Activated CD4-positive, CD25-positive, alpha-beta regulatory T cell treated with anti-CD3 and anti-CD28 coated beads, Interleukin-2, amount 50 U/mL, for 24 hours (primary cell): ENCODE measurements at regions not wholly inside any gene's neighbourhood (a gene's known extent, or its start where the extent isn't known, plus 50 kb on each side); places are given as distances from the start of the nearest gene placed in this dataset.
A peak's percentile ranks its signal among the peaks of the same experiment; 100 is the strongest.

Experiments
- ATAC-seq, 2 donors: fragments of 150-1000 bp; cut with Tn5 transposase; one replicate each; pipeline ENCODE4 v1.10.0; 2021; ENCODE audit warnings: mild to moderate bottlenecking in 1 of 2, moderate library complexity in 1 of 2

- ATAC-seq: no peak
Measured at GRCh38 chr4:71162386-71162785, 168.9 kb downstream of the DCK start.

GRCh38 chr4:71163317-71163716 lies 169.9 kb downstream of the DCK start:
- ATAC-seq: no peak

DNA sequence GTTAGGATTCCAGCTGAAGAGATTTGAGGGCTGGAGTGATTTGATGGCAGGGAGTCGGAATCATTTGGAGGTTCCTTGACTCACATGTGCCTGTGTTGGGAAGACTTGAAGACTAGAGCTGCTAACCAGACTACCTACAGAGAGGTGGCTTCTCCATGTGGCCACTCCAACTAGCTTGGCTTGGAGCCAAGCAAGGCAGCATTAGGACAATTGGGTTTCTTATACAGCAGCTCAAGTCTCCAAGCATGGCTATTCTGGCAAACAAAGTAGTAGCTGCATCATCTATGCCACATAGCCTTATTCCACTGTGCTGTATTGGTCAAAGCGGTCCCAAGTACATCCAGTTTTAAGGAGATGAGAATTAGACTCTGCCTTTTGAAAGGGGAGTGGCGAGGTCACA lies 171.7 kb upstream of the SLC4A4 start:
- ATAC-seq: no peak

DNA sequence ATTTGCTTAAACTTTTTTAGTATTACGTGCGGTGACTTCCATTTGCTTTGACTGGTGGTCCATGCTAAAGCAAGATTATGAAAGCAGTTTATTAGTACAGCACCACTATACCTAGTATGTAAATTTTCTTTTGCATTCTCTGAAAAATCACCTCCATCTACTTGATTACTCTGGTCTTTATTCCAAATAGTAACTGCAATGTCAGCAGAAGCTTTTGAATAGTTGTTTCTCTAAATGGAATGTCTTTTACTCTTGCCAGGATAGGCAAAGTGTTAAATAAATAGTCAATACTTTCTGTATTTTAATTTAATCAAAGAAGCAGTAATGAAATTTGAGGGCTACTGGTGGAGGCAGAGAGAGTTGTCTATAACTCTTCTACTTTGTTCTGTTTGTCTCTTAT lies 167.2 kb upstream of the SLC4A4 start:
- no peak for ATAC-seq

DNA sequence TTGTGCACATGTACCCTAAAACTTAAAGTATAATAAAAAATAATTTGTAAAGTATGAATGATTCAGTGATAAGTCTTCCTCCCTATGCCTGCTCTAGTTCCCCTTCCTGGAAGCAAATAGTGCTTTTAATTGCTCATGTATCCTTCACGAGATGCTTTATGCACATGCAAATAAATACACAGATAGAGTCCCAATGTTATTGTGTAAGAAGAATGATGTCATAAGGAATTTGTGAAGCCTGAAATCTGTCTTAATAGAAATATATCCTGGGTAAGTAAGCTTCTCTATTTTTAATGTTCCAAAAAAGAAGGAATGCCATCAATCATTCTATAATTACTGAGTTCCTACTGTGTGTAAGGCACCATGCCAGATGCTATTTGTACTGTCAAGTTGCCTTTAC lies 157.5 kb upstream of the SLC4A4 start:
- ATAC-seq: no peak

DNA sequence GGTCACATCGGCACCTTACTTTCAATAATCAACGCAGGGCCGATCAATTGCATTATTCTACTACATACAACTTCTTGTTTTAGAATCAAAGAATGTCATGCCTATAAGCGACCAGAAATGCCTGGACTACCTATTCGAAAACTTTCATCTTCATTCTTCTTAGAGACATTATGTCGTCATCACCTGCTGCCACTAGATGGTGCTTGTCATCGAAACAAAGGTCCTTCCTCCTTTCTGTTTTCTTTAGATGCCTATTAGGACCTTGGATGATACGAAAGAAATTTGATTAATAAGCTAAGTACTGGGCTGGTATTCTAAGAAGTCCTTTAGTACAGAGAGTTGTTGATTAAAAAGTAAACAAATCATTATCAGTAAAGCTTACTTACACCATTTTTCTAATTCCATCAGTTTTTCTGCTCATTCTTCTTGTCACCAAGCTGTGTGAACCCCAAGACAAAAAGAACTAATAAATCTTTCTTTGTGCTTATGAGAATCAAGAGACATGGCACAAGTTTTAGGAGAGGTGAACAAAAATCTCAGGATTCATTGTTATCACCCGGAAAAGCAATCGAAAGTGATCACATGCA lies 154.5 kb upstream of the SLC4A4 start:
- ATAC-seq: peak in 1 of 2 donors; percentile 36

DNA sequence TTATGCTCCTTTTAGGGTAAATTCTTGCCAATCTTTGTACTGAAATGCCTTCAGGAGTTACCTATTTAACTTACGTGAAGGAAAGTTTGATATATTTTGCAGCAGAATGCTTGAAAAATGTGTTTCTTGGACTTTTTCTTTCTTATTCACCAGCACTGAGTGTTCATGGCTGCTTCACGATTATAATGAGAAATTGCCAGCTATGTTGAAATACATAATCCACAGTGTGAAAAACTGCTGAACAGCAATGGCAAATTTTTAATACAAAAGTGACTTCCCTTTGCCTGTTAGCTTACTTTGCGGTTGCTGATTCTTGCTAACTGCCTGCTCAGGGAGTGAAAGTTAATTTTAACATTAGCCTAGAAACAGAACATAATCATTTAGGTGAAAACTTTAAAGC lies 153.8 kb upstream of the SLC4A4 start:
- no peak for ATAC-seq

GRCh38 chr4:71186257-71186565 lies 152.6 kb upstream of the SLC4A4 start:
- ATAC-seq: no peak

GRCh38 chr4:71186566-71187403 lies 152.0 kb upstream of the SLC4A4 start:
- ATAC-seq: peak; percentile 48 to 51

GRCh38 chr4:71187404-71188155 lies 151.2 kb upstream of the SLC4A4 start:
- no peak for ATAC-seq

DNA sequence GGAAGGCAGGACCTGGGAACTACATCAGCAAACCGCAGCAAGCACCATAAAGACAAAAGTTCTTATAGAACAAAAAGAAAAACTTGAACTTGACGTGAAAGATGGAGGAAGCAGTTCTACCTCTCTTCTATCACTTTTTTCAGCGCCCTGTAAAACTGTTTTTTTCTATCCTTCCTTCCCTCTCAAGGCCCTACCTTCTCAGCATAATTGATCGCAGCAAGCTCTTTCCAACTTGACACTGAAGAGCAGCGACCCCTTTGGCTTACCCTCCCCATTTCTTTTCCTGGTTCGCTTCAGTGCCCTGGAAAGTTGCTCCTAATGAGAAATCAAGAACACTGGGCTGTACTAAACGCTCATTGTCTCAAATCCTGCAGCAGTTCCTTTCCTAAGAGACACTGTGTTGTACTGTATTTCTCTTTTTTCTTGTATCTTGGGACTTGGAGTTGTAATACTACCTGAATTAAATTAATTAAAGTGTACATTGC lies 150.6 kb upstream of the SLC4A4 start:
- ATAC-seq: no peak

DNA sequence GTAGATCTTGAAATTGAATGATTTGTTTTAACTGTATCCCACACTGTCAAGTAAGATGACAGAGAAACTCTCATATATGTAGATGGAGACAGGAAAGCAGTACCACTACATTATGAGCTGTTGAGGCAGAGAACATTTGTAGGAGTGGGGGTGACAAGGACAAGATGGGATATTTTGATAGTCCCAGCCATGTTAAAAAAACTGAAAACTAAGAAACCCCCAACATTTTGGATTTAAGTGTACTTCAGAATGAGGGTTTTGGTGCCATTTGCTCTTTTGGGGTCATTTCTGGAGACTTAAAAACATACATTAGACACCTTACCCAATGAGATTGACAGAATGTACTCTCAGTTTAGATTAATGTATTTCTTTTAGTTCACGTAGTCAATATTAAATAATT lies 149.9 kb upstream of the SLC4A4 start:
- no peak for ATAC-seq

GRCh38 chr4:71189471-71189870 lies 149.3 kb upstream of the SLC4A4 start:
- ATAC-seq: no peak

- ATAC-seq: no peak
Measured at GRCh38 chr4:71194454-71194853, 144.4 kb upstream of the SLC4A4 start.

GRCh38 chr4:71195924-71196323 lies 142.9 kb upstream of the SLC4A4 start:
- ATAC-seq: no peak

DNA sequence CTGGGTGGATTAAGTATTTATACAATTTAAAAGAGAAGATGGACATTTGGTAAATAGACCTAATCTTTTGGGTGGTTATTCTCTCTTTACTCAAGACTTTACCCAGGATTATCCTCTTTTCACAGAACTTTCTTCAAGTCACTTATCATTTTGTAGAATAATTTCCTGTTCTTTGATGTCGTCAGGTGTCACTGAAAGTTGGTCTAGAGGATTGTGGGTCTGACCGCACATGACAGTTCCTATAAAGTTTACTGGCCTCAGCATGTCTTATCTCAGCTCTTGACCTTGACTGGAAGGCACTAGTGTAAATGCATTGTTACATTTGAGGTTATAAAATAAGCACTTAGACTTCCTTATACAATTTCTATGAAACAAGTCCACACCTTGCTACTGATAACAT lies 139.9 kb upstream of the SLC4A4 start:
- no peak for ATAC-seq

DNA sequence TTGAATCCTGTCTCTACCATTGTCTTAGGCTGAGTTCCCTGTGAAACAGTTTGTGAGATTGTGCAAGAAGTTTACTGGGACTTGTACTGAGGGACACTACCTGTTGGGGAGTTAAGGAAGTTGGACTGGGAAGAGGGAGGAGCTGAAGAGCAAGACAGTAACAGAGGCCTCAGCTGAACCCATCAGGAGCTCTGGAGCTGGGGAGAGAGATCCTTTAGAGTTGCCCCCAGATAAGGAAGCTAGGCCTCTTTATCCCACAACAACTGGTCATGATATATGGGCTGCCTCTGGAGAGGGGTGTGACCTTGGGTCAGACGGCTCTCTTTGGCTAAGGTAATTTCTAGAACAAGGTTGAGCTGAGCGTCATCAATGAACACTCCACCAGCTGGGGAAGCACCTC lies 137.8 kb upstream of the SLC4A4 start:
- ATAC-seq: no peak

DNA sequence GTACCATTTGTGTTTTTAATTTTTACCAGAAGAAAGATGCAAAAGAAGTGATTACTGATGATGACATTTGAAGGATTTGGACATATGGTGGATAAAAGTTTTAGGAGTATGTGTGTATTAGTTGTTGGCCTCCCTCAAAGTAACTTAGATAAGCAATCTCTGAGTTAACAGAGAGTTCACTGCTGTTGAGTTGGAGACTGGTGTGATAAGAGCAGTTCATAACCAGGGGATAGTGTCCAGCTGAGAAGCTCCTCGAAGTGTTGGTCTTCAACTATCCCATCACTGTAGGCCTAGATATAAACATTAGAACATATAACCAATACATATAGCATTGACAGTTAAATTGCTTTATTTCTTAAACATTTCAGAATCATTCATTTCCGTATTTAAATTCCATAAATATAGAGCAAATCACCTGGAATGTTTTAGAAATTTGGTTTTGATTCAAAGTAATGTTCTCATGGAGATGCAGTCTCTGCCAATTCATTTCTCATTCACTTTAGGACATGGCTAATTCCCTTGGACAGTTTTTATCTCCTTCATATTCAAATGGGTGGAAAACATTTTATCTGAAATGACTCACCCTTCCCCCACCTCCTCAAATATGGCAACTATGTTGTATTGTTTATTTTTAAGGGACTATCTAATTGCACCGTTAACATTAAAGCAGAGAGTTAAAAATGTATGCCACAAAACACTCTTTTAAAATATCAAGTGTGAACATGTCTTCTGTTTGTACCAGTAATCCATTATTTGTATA lies 136.8 kb upstream of the SLC4A4 start:
- no peak for ATAC-seq

DNA sequence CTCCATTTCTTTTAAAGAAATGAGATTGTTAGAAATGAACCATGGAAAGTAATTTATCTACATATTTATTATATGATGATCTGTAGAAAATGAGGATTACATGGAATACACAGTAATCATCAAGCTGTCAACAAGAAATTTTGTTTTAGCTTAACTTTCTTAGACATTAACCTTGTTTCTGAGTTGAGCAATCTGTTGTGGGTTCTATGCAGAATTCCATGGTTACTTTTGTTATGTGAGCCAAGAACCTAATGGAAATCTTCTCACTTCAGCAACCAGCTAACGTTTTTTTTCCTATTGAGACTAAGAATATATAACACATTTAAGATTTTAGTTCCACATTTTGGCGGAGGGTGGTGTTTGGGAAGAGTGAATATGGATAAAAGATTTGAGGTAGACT lies 136.1 kb upstream of the SLC4A4 start:
- no peak for ATAC-seq

GRCh38 chr4:71204056-71204455 lies 134.8 kb upstream of the SLC4A4 start:
- no peak for ATAC-seq

DNA sequence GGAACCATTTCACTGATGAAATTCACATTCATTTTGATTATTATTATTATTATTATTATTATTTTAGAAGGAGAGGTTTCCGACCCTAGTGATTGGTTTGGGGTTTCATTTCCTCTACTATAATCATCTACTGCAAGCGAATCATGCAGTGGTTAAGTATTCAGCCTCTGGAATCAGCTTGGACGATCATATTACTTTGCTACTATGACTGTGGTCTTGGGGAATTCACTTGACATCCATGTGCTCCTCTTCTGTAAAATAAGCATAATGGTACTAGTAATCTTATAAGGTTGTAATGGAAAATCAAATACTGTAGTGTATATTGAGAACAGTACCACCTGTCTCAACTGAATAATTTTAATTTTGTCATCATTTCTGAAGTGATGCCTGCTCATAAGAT lies 132.1 kb upstream of the SLC4A4 start:
- no peak for ATAC-seq

DNA sequence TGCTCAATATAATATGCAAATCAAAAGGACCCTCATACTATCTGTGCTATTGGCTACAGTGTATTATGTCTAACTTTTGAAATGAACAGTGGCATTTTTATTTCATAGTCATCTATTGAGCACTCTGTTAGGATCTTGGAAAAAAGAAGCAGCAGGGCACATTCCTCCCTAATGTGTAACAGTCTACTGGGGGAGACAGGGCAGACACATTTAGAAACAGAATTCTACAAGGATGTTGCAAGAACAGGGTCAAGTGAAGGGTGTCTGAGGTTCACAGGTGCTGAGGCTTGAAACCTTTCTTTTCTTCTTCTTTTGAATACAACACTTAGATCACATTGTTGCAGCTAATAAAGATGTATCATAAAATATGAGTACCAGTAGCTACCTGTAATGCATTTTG lies 129.7 kb upstream of the SLC4A4 start:
- no peak for ATAC-seq

DNA sequence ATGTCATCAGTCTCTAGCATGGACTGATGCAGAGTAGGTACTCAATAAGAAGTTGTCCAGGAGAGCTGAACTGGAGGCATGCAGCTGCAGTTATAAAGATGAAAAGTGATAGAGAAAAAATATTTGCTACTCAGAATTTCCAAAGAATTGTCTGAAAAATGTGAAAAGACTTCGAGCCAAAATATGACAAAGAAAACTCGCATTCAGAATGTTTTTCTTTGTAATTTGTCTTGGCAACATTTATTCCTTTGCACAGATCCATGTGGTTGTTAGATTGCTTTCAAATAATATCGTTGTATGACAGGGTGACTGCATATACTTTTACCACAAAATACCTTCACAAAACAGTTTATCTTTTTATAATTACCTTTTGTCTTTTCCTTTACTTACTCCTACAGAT lies 128.0 kb upstream of the SLC4A4 start:
- ATAC-seq: no peak
